Calu3 (cell line): ENCODE measurements at regions not wholly inside any gene's neighbourhood (a gene's known extent, or its start where the extent isn't known, plus 50 kb on each side); places are given as distances from the start of the nearest gene placed in this dataset.

Source experiments
- BruUV-seq: library from RNA; stranded (reverse); fragments of 400-500 nt; replicated peaks from 2 replicates; lab custom pipeline; 2021; lab: Mats Ljungman, UMichigan
- CTCF ChIA-PET: fragments of 300-600 bp; sonication (Branson Sonifier 250); formaldehyde crosslinking; loops from one replicate; lab custom pipeline; 2022; ENCODE audit warnings: antibody characterized with exemption; lab: Charles Lee
- DNase-seq: peaks from one replicate; pipeline ENCODE4 v3.0.0; 2022
- H3K27ac Mint-ChIP-seq: one replicate; pipeline ENCODE4 v1.8.0; 2022; ENCODE audit warnings: mixed read lengths; ENCODE audit not compliant: unreplicated experiment
- H3K27me3 Mint-ChIP-seq: one replicate; pipeline ENCODE4 v1.8.0; 2022; ENCODE audit warnings: mixed read lengths; ENCODE audit not compliant: unreplicated experiment
- H3K36me3 Mint-ChIP-seq: one replicate; pipeline ENCODE4 v1.8.0; 2022; ENCODE audit warnings: mild to moderate bottlenecking, moderate library complexity, mixed read lengths; ENCODE audit not compliant: insufficient read depth, unreplicated experiment
- H3K4me1 Mint-ChIP-seq: one replicate; pipeline ENCODE4 v1.8.0; 2022; ENCODE audit warnings: mild to moderate bottlenecking, low read depth, mixed read lengths; ENCODE audit not compliant: unreplicated experiment
- H3K4me3 Mint-ChIP-seq: one replicate; pipeline ENCODE4 v1.8.0; 2022; ENCODE audit warnings: mild to moderate bottlenecking, low read depth, moderate library complexity, mixed read lengths; ENCODE audit not compliant: unreplicated experiment
- H3K9me3 Mint-ChIP-seq: one replicate; pipeline ENCODE4 v1.8.0; 2022; ENCODE audit warnings: low read depth, mixed read lengths; ENCODE audit not compliant: unreplicated experiment
- CTCF ChIP-seq: fragments of 200-600 bp; IDR thresholded peaks from one replicate; pipeline ENCODE4 v1.8.0; 2022; ENCODE audit warnings: antibody characterized with exemption; ENCODE audit not compliant: unreplicated experiment
- intact Hi-C: fragments of 100-400 bp; cut with micrococcal nuclease; formaldehyde crosslinking; loops from one replicate; pipeline ENCODE4 v1.10.0; 2022; ENCODE audit not compliant: unreplicated experiment

- no peak for TF ChIP-seq CTCF
- intact Hi-C loops, result no loop called here
- no peaks in the 10 kb centered on the region for H3K4me1 Mint-ChIP-seq
- H3K27ac Mint-ChIP-seq, result no peak overlapping the region
- H3K36me3 Mint-ChIP-seq, result no peaks in the 10 kb centered on the region
- CTCF ChIA-PET, result no interaction called here
- no peaks in the 10 kb centered on the region for H3K27me3 Mint-ChIP-seq
- DNase-seq, result no peak
- H3K9me3 Mint-ChIP-seq, result peaks cover 17% of the 10 kb centered on the region
- no TSS peak for BruUV-seq
- H3K4me3 Mint-ChIP-seq, result no peak overlapping the region
These were observed 857.2 kb downstream of the TBC1D22A start for GRCh38 chr22:47619631-47620030.

- intact Hi-C loops, result no loop called here
- no peak for TF ChIP-seq CTCF
- Mint-ChIP-seq H3K27me3 (no peaks in the 10 kb centered on the region), H3K4me1 (no peaks in the 10 kb centered on the region), H3K36me3 (no peaks in the 10 kb centered on the region), H3K27ac (no peak overlapping the region), H3K4me3 (no peak overlapping the region), H3K9me3 (peaks cover 19% of the 10 kb centered on the region)
- CTCF ChIA-PET, result no interaction called here
- BruUV-seq, result no TSS peak
- DNase-seq, result no peak
These were observed 855.9 kb downstream of the TBC1D22A start for GRCh38 chr22:47618180-47619010.

- TF ChIP-seq CTCF, result no peak
- no peaks in the 10 kb centered on the region for H3K4me1 Mint-ChIP-seq
- no TSS peak for BruUV-seq
- DNase-seq, result no peak
- CTCF ChIA-PET, result no interaction called here
- no peaks in the 10 kb centered on the region for H3K27me3 Mint-ChIP-seq
- intact Hi-C loops, result no loop called here
- H3K36me3 Mint-ChIP-seq, result no peaks in the 10 kb centered on the region
- no peak overlapping the region for H3K27ac Mint-ChIP-seq
- peaks cover 21% of the 10 kb centered on the region for H3K9me3 Mint-ChIP-seq
- no peak overlapping the region for H3K4me3 Mint-ChIP-seq
These were observed 854.7 kb downstream of the TBC1D22A start for GRCh38 chr22:47617186-47617585.

GRCh38 chr22:47616396-47617020, 854.1 kb downstream of the TBC1D22A start:
- intact Hi-C loops, result no loop called here
- H3K27ac Mint-ChIP-seq, result no peak overlapping the region
- peaks cover 22% of the 10 kb centered on the region for H3K9me3 Mint-ChIP-seq
- no TSS peak for BruUV-seq
- no peak for DNase-seq
- TF ChIP-seq CTCF, result no peak
- H3K36me3 Mint-ChIP-seq, result no peaks in the 10 kb centered on the region
- H3K4me1 Mint-ChIP-seq, result no peaks in the 10 kb centered on the region
- CTCF ChIA-PET, result no interaction called here
- H3K4me3 Mint-ChIP-seq, result no peak overlapping the region
- H3K27me3 Mint-ChIP-seq, result no peaks in the 10 kb centered on the region
